PC-9 (cell line): ENCODE measurements at regions not wholly inside any gene's neighbourhood (a gene's known extent, or its start where the extent isn't known, plus 50 kb on each side); places are given as distances from the start of the nearest gene placed in this dataset.

Experiments used
- EZH2 ChIP-seq: fragments of 200-600 bp; sonication (generic); IDR thresholded peaks from 2 replicates; pipeline ENCODE4 v1.8.0; 2017; ENCODE audit warnings: antibody characterized with exemption, low read depth
- TF ChIP-seq, protein P1 (sequence below): fragments of 200-600 bp; sonication (generic); conservative IDR thresholded peaks from 2 replicates; pipeline ENCODE4 v1.6.1; 2017; ENCODE audit warnings: mixed run types, antibody characterized with exemption, mild to moderate bottlenecking, moderate library complexity

DNA sequence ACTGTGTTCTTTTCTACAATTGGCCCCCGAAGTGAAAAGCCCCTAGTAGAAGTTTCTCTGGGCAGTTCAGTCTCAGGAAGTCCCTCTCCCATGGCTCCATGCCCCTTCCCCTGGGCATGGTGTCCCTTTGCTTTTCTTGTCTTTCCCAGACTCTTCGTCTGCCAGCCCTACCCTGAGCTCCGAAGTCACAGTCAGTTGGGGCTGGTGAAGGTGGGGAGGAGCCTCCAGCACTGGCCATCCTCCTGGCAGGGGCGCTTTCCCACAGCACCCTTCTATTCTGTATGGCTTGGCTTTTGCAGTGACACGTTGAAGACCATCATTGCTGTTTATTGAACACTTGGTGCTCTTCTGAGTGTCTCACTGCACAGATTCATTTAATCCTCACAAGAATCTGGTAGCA lies 195.1 kb upstream of the CADM1 start:
- TF ChIP-seq, protein P1, sequence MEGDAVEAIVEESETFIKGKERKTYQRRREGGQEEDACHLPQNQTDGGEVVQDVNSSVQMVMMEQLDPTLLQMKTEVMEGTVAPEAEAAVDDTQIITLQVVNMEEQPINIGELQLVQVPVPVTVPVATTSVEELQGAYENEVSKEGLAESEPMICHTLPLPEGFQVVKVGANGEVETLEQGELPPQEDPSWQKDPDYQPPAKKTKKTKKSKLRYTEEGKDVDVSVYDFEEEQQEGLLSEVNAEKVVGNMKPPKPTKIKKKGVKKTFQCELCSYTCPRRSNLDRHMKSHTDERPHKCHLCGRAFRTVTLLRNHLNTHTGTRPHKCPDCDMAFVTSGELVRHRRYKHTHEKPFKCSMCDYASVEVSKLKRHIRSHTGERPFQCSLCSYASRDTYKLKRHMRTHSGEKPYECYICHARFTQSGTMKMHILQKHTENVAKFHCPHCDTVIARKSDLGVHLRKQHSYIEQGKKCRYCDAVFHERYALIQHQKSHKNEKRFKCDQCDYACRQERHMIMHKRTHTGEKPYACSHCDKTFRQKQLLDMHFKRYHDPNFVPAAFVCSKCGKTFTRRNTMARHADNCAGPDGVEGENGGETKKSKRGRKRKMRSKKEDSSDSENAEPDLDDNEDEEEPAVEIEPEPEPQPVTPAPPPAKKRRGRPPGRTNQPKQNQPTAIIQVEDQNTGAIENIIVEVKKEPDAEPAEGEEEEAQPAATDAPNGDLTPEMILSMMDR: no peak
- TF ChIP-seq EZH2: no peak
